Activated T-helper 1 cell treated with anti-CD3 and anti-CD28 coated beads, Interleukin-12 subunit alpha, Interleukin-12 subunit beta, Interleukin-2, Interleukin-4 antibody, amounts not matched to agents 30 ng/mL and 10 ng/mL and 1 ng/mL, durations not matched to agents 14 hours and 24 hours and 36 hours (primary cell): ENCODE measurements at regions not wholly inside any gene's neighbourhood (a gene's known extent, or its start where the extent isn't known, plus 50 kb on each side); places are given as distances from the start of the nearest gene placed in this dataset.

Experiments used
- DNase-seq: peaks from one replicate; pipeline ENCODE4 v3.0.0; 2021; ENCODE audit warnings: low spot score
- H3K27ac Mint-ChIP-seq: one replicate; pipeline ENCODE4 v1.8.0; 2021; ENCODE audit warnings: mild to moderate bottlenecking, mixed read lengths
- H3K27me3 Mint-ChIP-seq: one replicate; pipeline ENCODE4 v1.8.0; 2022; ENCODE audit warnings: mild to moderate bottlenecking, moderate library complexity, mixed read lengths; ENCODE audit not compliant: insufficient read depth
- H3K36me3 Mint-ChIP-seq: one replicate; pipeline ENCODE4 v1.8.0; 2021; ENCODE audit warnings: low read depth, mixed read lengths
- H3K4me1 Mint-ChIP-seq: one replicate; pipeline ENCODE4 v1.8.0; 2021; ENCODE audit warnings: low read depth, mixed read lengths
- H3K4me3 Mint-ChIP-seq: one replicate; pipeline ENCODE4 v1.8.0; 2021; ENCODE audit warnings: mild to moderate bottlenecking, moderate library complexity, mixed read lengths
- H3K9me3 Mint-ChIP-seq: one replicate; pipeline ENCODE4 v1.8.0; 2021; ENCODE audit warnings: mixed read lengths
- intact Hi-C: fragments of 100-400 bp; cut with micrococcal nuclease; formaldehyde crosslinking; loops from one replicate; pipeline ENCODE4 v1.15.1; 2024

- Mint-ChIP-seq H3K4me3 (no peak overlapping the region), H3K9me3 (no peaks in the 10 kb centered on the region), H3K4me1 (no peaks in the 10 kb centered on the region), H3K27me3 (no peaks in the 10 kb centered on the region), H3K27ac (no peak overlapping the region), H3K36me3 (no peaks in the 10 kb centered on the region)
- DNase-seq: no peak
- intact Hi-C loops: no loop called here
Observed at GRCh38 chr1:222865718-222866117, 50.9 kb downstream of the DISP1 start.

DNA sequence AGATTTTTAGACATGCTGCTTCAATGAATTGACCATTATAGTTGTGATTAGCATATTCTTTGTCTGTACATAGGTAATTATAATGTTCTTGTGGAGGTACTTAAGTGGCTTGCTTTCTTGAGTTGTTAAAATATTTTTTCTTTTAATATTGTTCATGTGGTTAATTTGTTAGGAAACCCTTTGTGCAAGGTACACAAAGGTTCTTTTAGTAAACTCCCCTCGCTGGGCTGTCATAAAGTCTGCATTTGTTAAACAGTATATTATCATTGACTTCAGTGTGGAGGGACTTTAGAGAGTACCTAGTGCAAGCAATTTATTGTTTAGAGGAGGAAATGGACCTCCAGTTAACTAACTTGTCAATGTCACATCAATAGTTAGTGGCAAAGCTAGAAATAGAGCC is 52.5 kb downstream of the DISP1 start:
- intact Hi-C loops: no loop called here
- DNase-seq: no peak
- H3K27me3 Mint-ChIP-seq: no peaks in the 10 kb centered on the region
- no peaks in the 10 kb centered on the region for H3K9me3 Mint-ChIP-seq
- H3K4me1 Mint-ChIP-seq: no peaks in the 10 kb centered on the region
- no peak overlapping the region for H3K4me3 Mint-ChIP-seq
- H3K27ac Mint-ChIP-seq: no peak overlapping the region
- H3K36me3 Mint-ChIP-seq: no peaks in the 10 kb centered on the region

DNA sequence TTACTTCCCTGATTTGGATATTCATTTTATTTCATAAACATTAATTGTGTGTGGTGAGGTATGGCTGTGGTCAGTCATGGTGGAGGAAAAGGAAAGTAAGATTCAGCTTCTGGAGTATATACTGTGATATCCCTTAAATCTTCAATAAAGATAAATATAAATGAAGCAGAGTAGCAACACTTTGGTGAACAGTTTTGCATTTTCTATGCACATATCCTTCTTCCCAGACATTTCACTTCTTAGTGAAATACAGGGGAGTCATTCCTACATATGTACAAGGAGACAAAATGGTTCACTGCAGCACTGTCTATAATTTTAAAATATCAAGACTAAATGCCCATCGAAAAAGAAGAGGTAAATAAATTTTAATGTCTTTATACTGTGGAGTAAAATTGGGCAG is 61.3 kb downstream of the DISP1 start:
- Mint-ChIP-seq H3K4me1 (peaks cover 10% of the 10 kb centered on the region), H3K36me3 (peaks cover 2% of the 10 kb centered on the region), H3K4me3 (no peak overlapping the region), H3K27ac (no peak overlapping the region), H3K27me3 (no peaks in the 10 kb centered on the region), H3K9me3 (no peaks in the 10 kb centered on the region)
- intact Hi-C loops: no loop called here
- no peak for DNase-seq

DNA sequence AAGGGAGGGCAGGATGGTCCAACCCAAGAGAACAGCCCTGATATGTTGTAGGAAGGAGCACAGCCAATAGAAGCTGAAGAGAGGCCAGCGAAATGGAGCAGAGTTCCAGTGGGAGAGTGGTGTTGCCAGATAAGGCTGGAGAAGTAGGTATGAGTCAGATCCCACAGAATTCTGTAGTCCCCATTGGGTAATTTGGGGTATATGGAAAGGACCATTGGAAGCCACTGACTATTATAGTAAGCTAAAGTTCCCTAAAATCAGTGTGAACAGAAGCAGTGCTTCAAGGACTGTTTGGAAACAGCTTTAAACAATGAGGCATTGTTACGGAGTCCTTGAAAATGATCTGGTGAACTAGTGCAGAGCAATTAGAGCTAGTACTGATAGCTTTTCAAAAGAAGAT is 63.0 kb downstream of the DISP1 start:
- H3K4me1 Mint-ChIP-seq: peaks cover 10% of the 10 kb centered on the region
- no peak overlapping the region for H3K4me3 Mint-ChIP-seq
- no peak for DNase-seq
- no peaks in the 10 kb centered on the region for H3K27me3 Mint-ChIP-seq
- intact Hi-C loops: no loop called here
- H3K9me3 Mint-ChIP-seq: no peaks in the 10 kb centered on the region
- H3K36me3 Mint-ChIP-seq: peaks cover 2% of the 10 kb centered on the region
- no peak overlapping the region for H3K27ac Mint-ChIP-seq

GRCh38 chr1:222880587-222880986 is 65.7 kb downstream of the DISP1 start:
- intact Hi-C loops: loop anchor here (1.0 to 5.0 kb wide), 3 partner anchors 17 to 228 kb away; partner anchors contain the start of gene DISP1
- Mint-ChIP-seq H3K4me1 (peaks cover 10% of the 10 kb centered on the region), H3K27me3 (no peaks in the 10 kb centered on the region), H3K27ac (peak overlapping the region; percentile 40), H3K36me3 (no peaks in the 10 kb centered on the region), H3K4me3 (no peak overlapping the region), H3K9me3 (no peaks in the 10 kb centered on the region)
- no peak for DNase-seq

GRCh38 chr1:222886194-222886854 is 71.5 kb downstream of the DISP1 start:
- Mint-ChIP-seq H3K27me3 (peaks cover 1% of the 10 kb centered on the region), H3K9me3 (no peaks in the 10 kb centered on the region), H3K27ac (no peak overlapping the region), H3K4me1 (peaks cover 8% of the 10 kb centered on the region), H3K4me3 (no peak overlapping the region), H3K36me3 (no peaks in the 10 kb centered on the region)
- DNase-seq: no peak
- intact Hi-C loops: no loop called here

GRCh38 chr1:222886878-222887351 is 72.1 kb downstream of the DISP1 start:
- no peaks in the 10 kb centered on the region for H3K9me3 Mint-ChIP-seq
- DNase-seq: no peak
- peaks cover 8% of the 10 kb centered on the region for H3K4me1 Mint-ChIP-seq
- no peak overlapping the region for H3K27ac Mint-ChIP-seq
- no peak overlapping the region for H3K4me3 Mint-ChIP-seq
- H3K36me3 Mint-ChIP-seq: no peaks in the 10 kb centered on the region
- H3K27me3 Mint-ChIP-seq: peaks cover 1% of the 10 kb centered on the region
- intact Hi-C loops: no loop called here

- H3K27ac Mint-ChIP-seq: no peak overlapping the region
- H3K36me3 Mint-ChIP-seq: no peaks in the 10 kb centered on the region
- DNase-seq: no peak
- H3K4me3 Mint-ChIP-seq: no peak overlapping the region
- H3K4me1 Mint-ChIP-seq: peaks cover 8% of the 10 kb centered on the region
- intact Hi-C loops: no loop called here
- H3K9me3 Mint-ChIP-seq: no peaks in the 10 kb centered on the region
- H3K27me3 Mint-ChIP-seq: peaks cover 1% of the 10 kb centered on the region
Observed at GRCh38 chr1:222889440-222889839, 74.6 kb downstream of the DISP1 start.

- intact Hi-C loops: loop anchor here (10.0 kb wide), 1 partner anchor 304 kb away; no protein-coding TSS in a partner anchor
Observed at GRCh38 chr1:222890716-222891115, 75.9 kb downstream of the DISP1 start.

GRCh38 chr1:222891578-222891977 is 76.7 kb downstream of the DISP1 start:
- no peaks in the 10 kb centered on the region for H3K36me3 Mint-ChIP-seq
- intact Hi-C loops: loop anchor here (10.0 kb wide), 1 partner anchor 303 kb away; no protein-coding TSS in a partner anchor
- no peak overlapping the region for H3K4me3 Mint-ChIP-seq
- H3K27me3 Mint-ChIP-seq: peaks cover 1% of the 10 kb centered on the region
- no peak for DNase-seq
- no peak overlapping the region for H3K27ac Mint-ChIP-seq
- H3K9me3 Mint-ChIP-seq: no peaks in the 10 kb centered on the region
- H3K4me1 Mint-ChIP-seq: peaks cover 6% of the 10 kb centered on the region

More at GRCh38 chr1:222890716-222891115, 75.9 kb downstream of the DISP1 start:
- H3K9me3 Mint-ChIP-seq: no peaks in the 10 kb centered on the region
- peaks cover 8% of the 10 kb centered on the region for H3K4me1 Mint-ChIP-seq
- no peaks in the 10 kb centered on the region for H3K36me3 Mint-ChIP-seq
- no peak overlapping the region for H3K27ac Mint-ChIP-seq
- DNase-seq: no peak
- no peak overlapping the region for H3K4me3 Mint-ChIP-seq
- peaks cover 1% of the 10 kb centered on the region for H3K27me3 Mint-ChIP-seq

- no peaks in the 10 kb centered on the region for H3K36me3 Mint-ChIP-seq
- H3K27ac Mint-ChIP-seq: no peak overlapping the region
- no peaks in the 10 kb centered on the region for H3K9me3 Mint-ChIP-seq
- H3K4me1 Mint-ChIP-seq: peaks cover 9% of the 10 kb centered on the region
- no peak for DNase-seq
- peaks cover 1% of the 10 kb centered on the region for H3K27me3 Mint-ChIP-seq
- intact Hi-C loops: loop anchor here (10.0 kb wide), 1 partner anchor 303 kb away; no protein-coding TSS in a partner anchor
- H3K4me3 Mint-ChIP-seq: no peak overlapping the region
Observed at GRCh38 chr1:222892137-222892769, 77.4 kb downstream of the DISP1 start.

DNA sequence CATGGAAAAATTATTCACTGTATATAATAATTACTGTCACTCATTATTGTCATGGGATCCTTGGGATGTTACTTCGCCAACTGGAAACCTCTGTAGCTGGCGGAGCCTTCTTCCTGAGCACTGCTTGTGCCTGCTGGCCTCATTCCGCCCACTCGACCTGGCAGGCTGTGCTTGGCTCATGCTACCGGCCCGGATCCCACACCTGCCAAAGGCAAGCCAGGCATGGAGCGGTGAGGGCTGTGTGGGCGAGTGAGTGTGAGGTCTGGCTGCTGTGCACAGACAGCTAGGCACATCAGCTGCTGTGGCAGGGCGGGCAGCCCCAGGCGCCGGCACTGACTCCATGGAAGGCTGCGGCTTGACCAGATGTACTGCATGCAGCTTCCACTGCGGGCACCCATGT is 78.4 kb downstream of the DISP1 start:
- Mint-ChIP-seq H3K27me3 (peaks cover 1% of the 10 kb centered on the region), H3K4me1 (peaks cover 16% of the 10 kb centered on the region), H3K9me3 (no peaks in the 10 kb centered on the region), H3K27ac (no peak overlapping the region), H3K36me3 (no peaks in the 10 kb centered on the region), H3K4me3 (no peak overlapping the region)
- no peak for DNase-seq
- intact Hi-C loops: loop anchor here (10.0 kb wide), 1 partner anchor 302 kb away; no protein-coding TSS in a partner anchor

- Mint-ChIP-seq H3K4me1 (peaks cover 16% of the 10 kb centered on the region), H3K27ac (no peak overlapping the region), H3K4me3 (no peak overlapping the region), H3K27me3 (peaks cover under 1% of the 10 kb centered on the region), H3K36me3 (no peaks in the 10 kb centered on the region), H3K9me3 (no peaks in the 10 kb centered on the region)
- intact Hi-C loops: loop anchor here (10.0 kb wide), 1 partner anchor 300 kb away; no protein-coding TSS in a partner anchor
- no peak for DNase-seq
Observed at GRCh38 chr1:222894331-222894730, 79.5 kb downstream of the DISP1 start.
